Lower leg skin (tissue), 4 donors: ENCODE measurements at regions not wholly inside any gene's neighbourhood (a gene's known extent, or its start where the extent isn't known, plus 50 kb on each side); places are given as distances from the start of the nearest gene placed in this dataset.

Experiments
- DNase-seq, 2 donors: peaks; one replicate each; pipeline ENCODE4 v3.0.0-alpha.2; 2019; ENCODE audit warnings: low spot score in 2 of 2
- H3K4me3 ChIP-seq: fragments of 200-600 bp; sonication (generic); 2 replicates; pipeline ENCODE4 v1.5.1; 2017; ENCODE audit warnings: mild to moderate bottlenecking, low read depth; ENCODE audit not compliant: poor library complexity, severe bottlenecking
- POLR2A ChIP-seq, 2 donors: fragments of 450-650 bp; IDR thresholded peaks; one replicate each; pipeline ENCODE4 v1.6.1; 2016 to 2017; ENCODE audit warnings: antibody characterized with exemption in 2 of 2, mild to moderate bottlenecking in 1 of 2, moderate library complexity in 1 of 2
- WGBS, 2 donors: methylation state at CpG; one replicate each; pipeline ENCODE4 v1.1.5; 2018; 5-methylcytosine and 5-hydroxymethylcytosine counted together
- intact Hi-C: fragments of 100-400 bp; cut with DNase I; formaldehyde crosslinking; loops from one replicate; pipeline ENCODE4 v1.15.0; 2023; ENCODE audit warnings: low total_unique reads
- TF ChIP-seq, protein P1 (sequence below), 3 donors: fragments of 450-650 bp; IDR thresholded peaks; one replicate each; pipeline ENCODE4 v1.5.1; 2016; ENCODE audit warnings: antibody characterized with exemption in 3 of 3, mild to moderate bottlenecking in 3 of 3, moderate library complexity in 2 of 3

DNA sequence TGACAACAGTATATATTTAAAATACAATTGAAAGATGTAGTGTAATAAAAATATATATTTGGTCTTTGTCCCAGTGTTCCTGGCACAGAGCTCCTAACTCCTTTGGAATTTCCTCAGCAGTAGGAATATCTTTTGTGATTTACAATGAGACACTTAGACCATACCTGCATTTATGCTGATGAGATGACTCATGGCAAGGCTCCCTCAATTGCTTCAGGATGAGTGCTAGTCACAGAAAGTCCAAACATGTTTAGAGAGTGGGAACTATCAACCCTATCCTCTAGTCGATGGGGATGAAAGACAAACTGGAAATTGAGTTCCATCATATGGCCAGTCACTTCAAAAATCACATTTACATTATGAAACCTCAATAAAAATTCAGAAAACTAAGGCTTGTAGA lies 588.3 kb upstream of the LMCD1 start:
- 61% methylated on average over 1 of the region's 1 CpG for WGBS, 2 donors
- intact Hi-C loops, result no loop called here
- DNase-seq, result no peak
- H3K4me3 ChIP-seq, result no peak overlapping the region
- no peak for TF ChIP-seq POLR2A (IDR thresholded peaks at IDR 0.05)
- TF ChIP-seq, protein P1, sequence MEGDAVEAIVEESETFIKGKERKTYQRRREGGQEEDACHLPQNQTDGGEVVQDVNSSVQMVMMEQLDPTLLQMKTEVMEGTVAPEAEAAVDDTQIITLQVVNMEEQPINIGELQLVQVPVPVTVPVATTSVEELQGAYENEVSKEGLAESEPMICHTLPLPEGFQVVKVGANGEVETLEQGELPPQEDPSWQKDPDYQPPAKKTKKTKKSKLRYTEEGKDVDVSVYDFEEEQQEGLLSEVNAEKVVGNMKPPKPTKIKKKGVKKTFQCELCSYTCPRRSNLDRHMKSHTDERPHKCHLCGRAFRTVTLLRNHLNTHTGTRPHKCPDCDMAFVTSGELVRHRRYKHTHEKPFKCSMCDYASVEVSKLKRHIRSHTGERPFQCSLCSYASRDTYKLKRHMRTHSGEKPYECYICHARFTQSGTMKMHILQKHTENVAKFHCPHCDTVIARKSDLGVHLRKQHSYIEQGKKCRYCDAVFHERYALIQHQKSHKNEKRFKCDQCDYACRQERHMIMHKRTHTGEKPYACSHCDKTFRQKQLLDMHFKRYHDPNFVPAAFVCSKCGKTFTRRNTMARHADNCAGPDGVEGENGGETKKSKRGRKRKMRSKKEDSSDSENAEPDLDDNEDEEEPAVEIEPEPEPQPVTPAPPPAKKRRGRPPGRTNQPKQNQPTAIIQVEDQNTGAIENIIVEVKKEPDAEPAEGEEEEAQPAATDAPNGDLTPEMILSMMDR (IDR thresholded peaks at IDR 0.05), result no peak

DNA sequence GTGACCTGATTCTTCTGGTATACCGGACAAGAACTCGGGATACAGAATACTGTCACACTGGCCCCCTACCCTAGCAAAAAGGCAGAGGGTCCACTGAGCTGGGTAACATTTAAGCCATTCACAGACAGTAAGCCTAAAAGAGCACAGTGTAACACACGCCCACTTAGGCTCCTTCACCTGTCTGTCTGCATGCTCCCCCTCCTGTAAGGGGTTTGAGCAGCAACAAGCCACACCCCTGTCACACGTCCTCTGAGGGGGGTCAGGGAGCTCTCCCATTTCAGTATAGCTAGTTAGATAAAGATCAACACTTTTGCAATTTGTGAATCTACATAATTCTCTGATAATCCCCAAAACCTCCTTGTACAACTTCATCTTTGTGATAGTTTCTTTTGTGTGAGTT lies 586.3 kb upstream of the LMCD1 start:
- no peak for DNase-seq
- H3K4me3 ChIP-seq, result no peak overlapping the region
- intact Hi-C loops, result no loop called here
- WGBS, 2 donors, result 73% methylated on average over 4 of the region's 4 CpGs
- TF ChIP-seq, protein P1 (IDR thresholded peaks at IDR 0.05), result no peak
- TF ChIP-seq POLR2A (IDR thresholded peaks at IDR 0.05), result no peak

- WGBS, 2 donors, result 73 to 81% methylated on average over 4 of the region's 4 CpGs
- H3K4me3 ChIP-seq, result no peak overlapping the region
- no peak for TF ChIP-seq POLR2A (IDR thresholded peaks at IDR 0.05)
- TF ChIP-seq, protein P1 (IDR thresholded peaks at IDR 0.05), result no peak
- no peak for DNase-seq
- intact Hi-C loops, result no loop called here
These were observed 584.0 kb upstream of the LMCD1 start for GRCh38 chr3:7917443-7918151.

- 54 to 69% methylated on average over 6 of the region's 6 CpGs for WGBS, 2 donors
- no peak overlapping the region for H3K4me3 ChIP-seq
- no peak for DNase-seq
- intact Hi-C loops, result no loop called here
- no peak for TF ChIP-seq POLR2A (IDR thresholded peaks at IDR 0.05)
- TF ChIP-seq, protein P1 (IDR thresholded peaks at IDR 0.05), result no peak
These were observed 581.4 kb upstream of the LMCD1 start for GRCh38 chr3:7920211-7920610.

GRCh38 chr3:7924228-7924627 lies 577.4 kb upstream of the LMCD1 start:
- WGBS, 2 donors, result 41 to 56% methylated on average over 2 of the region's 2 CpGs
- intact Hi-C loops, result no loop called here
- no peak overlapping the region for H3K4me3 ChIP-seq
- no peak for DNase-seq
- TF ChIP-seq POLR2A (IDR thresholded peaks at IDR 0.05), result no peak
- TF ChIP-seq, protein P1 (IDR thresholded peaks at IDR 0.05), result no peak

- 70 to 74% methylated on average over 1 of the region's 1 CpG for WGBS, 2 donors
- TF ChIP-seq POLR2A (IDR thresholded peaks at IDR 0.05), result no peak
- TF ChIP-seq, protein P1 (IDR thresholded peaks at IDR 0.05), result no peak
- intact Hi-C loops, result no loop called here
- no peak overlapping the region for H3K4me3 ChIP-seq
- no peak for DNase-seq
These were observed 574.6 kb upstream of the LMCD1 start for GRCh38 chr3:7927015-7927414.
